ENCODE measurements at regions not wholly inside any gene's neighbourhood (a gene's known extent, or its start where the extent isn't known, plus 50 kb on each side); places are given as distances from the start of the nearest gene placed in this dataset.
A peak's percentile ranks its signal among the peaks of the same experiment; 100 is the strongest.
"Not testable (repeated sequence)": the region's sequence is repeated elsewhere in the genome, so short reads cannot be mapped to it uniquely, and the experiment has no call there.

DNA sequence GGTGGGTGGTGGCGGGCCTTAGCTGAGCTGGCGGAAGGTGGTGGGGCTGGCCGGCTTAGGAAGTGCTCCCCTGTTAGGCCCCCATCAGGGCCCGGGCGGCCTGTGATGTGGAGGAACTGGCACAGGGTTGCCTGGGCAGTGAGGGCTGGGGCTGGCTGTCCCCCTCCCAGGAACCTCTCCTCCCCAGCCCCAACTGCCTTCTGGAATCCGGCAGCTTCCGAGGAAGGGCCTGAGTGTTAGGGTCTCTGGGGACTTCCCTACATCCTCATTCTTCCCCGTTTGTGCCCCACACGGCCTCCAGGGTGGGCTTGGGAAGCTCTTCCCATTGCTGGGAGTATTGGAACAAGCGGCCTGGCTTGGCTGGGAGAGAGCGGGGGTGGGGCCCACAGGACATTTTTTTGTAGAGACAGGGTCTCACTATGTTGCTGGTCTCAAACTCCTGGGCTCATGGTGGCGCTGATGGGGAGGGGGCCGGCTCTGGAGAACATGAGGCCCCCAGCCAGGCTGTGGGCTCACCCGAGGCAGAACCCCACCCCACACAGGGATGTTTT, 89.9 kb upstream of the CIBAR2 start:
- no peak for DNase-seq

DNA sequence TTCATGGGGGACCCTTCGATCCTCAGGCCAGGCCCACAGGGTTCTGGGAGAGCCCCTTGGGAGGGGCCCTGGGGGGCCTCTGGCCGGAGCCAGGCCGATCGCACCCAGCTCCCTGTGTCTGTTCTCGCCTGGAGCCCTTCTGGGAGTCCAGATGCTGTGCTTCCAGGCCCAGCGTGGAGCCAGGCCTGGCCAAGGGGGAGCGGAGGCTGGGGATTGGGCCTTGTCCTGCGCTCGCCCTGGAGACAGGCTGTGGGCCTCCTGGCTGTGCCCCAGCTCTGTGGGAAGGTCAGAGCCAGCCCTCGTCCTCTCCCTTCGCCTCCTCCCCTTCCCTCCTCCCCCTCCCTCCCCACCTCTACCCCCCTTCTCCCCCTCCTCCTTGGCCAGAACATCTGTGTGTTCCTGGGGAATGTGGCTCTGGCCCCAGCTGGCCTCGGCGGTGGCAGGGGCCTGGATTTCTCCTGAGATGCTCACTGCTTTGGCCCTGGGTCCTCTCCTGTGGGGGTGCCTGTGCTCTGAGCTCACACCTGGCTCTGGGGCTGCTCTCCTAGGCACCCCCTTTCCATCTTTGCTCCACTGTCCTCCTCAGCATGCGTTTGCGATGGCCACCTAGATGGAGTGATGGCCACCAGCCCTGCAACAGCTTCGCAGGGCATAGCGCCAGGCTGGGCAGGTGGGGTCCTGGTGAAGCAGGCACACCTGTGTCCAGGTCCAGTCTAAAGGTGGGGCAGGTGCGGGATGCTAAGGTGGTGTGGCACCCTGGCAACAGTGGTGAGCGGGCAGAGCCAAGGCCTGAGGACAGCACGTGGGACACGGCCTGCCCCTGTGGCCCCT, 90.6 kb upstream of the CIBAR2 start:
- peak in 34 of 56 donors; percentile 4 to 67 (median 32) for DNase-seq

DNA sequence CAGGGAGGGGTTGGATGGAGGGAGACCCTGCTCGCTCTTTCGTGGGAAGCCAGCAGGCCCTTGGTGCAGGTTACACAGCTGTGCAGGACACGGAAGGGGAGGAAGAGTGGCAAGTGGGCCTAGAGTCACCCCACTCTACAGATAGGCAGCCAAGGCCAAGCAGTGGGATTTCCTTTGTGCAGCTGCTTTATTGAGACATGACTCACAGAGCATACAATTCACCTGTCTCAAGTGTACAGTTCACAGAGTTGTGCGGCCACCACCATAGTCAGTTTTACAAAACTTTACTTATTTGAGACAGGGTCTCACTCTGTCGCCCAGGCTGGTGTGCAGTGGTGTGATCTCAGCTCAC, 91.2 kb upstream of the CIBAR2 start:
- no peak for DNase-seq

DNA sequence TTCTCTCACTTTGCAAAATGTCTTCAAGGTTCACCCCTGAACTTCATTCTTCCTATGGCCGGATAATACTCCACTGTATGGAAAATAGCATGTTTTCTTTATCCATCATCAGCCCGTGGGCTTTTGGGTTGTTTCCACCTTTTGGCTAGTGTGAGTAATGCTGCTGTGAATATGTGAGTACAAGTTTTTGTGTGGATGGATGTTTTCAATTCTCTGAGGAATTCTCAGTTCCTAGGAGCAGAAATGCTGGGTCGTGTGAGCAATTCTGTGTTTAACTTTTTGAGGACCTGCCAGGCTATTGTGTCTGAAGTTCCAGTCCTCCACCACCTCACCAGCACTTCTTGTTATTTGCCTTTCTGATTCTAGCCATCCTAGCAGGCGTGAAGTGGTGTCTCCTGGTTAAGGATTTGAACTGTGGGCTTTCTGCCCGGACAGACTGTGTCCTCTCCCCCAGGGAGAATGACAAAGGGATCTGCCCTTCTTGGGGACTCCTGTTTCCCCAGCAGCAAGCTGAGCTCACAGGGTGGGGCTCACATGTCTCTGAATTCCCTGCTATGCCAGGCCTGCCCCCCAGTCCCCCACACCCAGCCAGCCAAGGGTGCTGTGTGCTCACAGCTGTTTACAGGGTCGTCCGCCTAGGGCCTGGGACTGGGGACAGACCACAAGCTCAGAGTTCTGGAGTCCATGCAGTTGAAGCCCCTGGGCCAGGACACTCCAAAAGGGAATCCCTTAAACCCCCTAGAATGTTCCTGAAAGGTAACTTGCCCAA, 92.2 kb upstream of the CIBAR2 start:
- DNase-seq: no peak

DNA sequence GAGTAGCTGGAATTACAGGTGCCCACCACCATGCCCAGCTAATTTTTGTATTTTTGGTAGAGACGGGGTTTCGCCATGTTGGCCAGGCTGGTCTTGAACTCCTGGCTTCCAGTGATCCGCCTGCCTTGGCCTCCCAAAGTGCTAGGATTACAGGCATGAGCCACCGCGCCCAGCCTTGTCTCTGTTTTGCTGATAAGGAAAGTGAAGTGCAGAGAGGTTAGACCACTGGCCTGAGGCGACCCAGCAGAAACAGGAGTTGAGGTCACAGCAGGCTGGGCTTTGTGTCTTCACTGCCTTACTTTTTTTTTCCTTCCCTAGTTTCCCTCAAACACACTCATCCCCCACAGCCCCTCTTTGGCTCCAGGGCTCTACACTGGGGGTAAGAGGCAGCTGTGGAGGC, 93.0 kb upstream of the CIBAR2 start:
- DNase-seq: not testable (repeated sequence)

DNA sequence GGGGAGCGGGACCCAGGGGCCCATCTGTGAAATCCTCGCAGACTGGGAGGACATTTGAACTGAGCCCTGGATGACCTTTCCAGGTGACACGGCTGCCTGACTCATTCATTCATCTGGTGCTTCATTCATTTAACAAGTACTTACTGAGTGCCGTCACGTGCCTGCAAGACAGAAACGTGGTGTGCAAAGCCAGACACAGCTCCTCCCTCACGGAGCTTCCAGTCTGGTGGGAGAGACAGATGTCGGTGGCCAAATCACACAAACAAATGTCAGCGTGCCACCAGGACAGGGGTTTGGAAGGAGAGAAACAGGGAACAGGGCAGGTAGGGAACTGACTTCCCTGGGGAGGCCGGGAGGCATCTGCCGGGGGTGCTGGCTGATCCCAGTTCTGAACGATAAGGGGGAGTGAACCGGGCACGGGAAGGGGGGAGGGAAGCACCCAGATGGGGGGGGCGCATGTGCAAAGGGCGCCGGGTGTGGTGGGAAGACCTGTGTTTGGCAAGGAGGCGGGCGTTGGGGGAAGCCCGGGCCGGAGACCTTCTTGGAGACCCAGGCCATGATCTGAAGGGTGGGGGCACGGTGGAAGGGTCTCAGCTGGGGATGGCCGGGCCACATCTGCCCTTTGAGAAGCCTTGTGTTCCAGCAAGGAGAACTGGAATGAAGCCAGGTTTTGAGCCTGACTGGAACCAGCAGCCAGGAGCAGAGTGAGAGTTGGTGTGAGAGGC, 93.6 kb upstream of the CIBAR2 start:
- peak in 2 of 56 donors; percentile 11 to 50 for DNase-seq

DNA sequence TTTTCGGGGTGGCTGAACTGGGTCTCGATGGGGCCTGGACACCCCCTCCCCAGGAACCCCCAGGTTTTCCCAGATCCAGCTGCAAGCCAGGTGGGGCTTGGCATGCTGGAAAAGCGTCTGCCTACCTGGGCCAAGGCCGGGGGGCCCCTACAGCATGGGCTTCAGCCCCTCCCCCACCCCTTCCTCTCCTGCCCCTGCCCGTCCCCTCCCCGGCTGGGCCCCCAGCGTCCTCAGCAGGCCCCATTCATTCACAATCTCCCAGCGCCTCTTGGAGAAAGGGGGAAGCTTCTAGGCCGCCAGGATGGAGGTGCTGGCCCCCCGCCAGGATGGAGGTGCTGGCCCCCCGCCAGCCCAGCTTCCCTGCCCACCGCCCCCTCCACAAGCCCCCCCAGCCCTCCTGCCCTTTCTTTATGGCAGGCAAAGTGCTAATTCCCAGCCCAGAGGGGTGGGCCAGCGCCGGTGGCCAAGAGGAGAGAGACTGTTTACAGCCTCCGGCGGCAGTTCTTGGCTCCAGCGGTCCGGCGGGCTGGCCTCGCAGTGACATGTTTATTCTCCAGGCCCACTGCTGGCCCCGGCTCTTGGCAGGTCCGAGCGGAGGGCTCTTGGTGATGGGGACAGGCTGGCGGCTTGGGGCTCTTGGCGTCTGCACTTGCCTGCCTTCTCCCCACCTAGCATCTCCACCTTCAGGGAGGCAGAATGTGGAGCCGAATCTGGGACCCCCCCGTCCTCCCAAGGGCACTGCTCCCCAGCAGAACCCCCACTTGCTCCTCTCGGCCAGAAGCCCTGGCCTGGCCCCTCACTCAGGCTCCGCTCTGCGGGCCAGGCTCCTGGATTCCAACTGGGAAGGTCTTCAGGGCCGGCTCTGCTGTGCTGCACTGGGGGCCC, 94.4 kb upstream of the CIBAR2 start:
- DNase-seq: peak in 46 of 56 donors; percentile 10 to 81 (median 52)

DNA sequence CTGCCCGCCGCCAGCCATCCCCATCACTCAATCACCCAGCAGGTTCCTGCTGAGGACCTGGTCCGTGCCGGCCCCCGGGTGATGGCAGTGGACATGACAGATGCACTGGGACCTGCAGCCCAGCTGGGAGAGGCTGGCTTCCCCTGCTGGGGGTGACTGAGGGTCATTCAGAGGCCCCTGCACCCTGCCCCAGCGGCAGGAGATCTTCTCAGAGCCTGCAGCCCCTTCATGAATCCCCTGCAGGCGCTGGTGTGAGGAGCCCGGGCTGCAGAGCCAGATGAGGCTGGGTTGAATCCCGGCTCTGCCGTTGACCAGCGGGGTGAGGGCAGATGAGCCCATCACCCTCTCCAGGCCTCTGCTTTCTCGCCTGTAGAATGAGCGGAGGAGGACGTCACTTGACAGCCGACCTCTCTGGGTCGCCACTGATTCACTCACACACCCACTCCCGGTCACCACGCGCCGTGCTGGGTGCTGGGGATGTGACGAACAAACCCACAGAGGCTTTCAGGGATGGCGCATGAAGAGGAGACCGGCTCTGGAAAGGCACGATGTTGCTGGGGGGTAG, 95.2 kb upstream of the CIBAR2 start:
- DNase-seq: no peak

DNA sequence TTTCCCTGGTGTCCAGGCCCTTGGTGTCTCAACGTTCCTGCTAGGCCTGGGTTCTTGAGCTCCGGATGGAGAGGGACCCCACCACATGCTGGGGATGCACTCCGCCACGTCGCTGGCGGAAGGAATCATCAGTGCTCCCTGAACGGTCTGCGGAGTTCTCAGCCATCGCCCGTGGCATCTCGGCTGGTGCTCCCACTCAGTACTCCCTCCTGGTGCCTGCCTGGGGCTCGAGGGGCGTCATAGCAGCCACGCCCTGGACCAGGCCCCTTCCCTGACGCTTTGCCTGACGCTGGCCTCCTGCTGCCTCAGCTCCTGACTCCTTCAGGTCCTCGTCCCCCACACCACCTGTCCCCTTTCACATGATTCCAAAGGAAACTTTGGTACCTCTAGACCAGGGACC, 95.9 kb upstream of the CIBAR2 start:
- DNase-seq: no peak

DNA sequence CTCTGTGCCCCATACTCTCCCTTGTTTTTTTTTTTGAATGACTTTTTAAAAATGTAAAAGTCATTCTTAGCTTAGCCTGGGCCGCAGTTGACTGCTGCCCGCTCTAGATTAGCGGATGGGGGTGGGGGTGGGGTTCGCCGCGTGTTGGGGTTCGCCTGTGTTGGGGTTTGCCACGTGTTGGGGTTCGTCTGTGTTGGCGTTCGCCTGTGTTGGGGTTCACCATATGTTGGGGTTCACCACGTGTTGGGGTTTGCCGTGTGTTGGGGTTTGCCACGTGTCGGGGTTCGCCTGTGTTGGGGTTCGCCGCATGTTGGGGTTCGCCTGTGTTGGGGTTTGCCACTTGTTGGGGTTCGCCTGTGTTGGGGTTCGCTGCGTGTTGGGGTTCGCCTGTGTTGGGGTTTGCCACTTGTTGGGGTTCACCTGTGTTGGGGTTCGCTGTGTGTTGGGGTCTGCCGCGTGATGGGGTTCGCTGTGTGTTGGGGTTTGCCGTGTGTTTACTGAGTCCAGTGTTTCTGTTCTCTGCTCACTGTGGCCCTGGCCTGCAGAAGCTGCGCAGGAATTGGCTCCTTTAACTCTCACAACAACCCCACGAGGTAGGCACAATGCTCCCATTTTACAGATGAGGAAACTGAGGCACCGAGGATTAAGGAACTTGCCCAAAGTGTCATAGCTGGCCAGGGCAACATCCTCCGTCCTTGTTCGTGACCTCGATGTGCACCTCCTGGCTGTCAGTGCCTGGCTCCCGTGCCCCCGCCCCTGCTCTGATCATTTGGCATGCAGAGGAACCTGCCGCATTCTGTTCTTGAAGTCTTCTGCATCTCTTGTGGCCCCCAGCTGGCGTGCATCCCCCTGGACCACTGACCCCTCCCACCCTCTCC, 96.6 kb upstream of the CIBAR2 start:
- no peak for DNase-seq

DNA sequence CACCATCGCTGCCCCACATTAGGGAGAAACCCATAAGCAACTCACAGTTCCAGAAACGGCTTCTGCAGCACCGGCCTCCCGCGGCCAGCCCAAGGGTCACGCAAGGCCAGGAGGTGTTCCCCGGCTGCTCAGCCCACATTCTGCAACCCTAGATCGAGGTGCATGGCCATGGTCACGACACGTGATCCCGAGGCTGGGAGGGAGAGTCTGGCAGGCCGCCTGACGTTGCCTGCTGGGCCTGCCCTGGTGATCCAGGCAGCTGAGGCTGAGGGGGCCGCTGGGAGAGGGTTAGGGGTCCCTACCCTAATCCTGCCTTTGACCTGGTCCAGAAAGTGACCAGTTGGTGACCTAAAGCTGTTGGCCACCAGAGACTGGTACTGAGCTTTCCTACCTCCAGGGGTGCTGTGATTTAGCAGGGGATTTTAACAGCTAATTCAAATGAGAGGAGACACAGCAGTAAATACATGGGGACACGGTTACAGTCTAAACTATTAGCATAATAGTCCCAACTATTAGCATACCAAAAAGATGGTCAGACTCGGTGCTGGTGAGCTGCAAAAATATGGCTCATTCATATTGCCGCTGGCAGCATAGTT, 97.4 kb upstream of the CIBAR2 start:
- no peak for DNase-seq

DNA sequence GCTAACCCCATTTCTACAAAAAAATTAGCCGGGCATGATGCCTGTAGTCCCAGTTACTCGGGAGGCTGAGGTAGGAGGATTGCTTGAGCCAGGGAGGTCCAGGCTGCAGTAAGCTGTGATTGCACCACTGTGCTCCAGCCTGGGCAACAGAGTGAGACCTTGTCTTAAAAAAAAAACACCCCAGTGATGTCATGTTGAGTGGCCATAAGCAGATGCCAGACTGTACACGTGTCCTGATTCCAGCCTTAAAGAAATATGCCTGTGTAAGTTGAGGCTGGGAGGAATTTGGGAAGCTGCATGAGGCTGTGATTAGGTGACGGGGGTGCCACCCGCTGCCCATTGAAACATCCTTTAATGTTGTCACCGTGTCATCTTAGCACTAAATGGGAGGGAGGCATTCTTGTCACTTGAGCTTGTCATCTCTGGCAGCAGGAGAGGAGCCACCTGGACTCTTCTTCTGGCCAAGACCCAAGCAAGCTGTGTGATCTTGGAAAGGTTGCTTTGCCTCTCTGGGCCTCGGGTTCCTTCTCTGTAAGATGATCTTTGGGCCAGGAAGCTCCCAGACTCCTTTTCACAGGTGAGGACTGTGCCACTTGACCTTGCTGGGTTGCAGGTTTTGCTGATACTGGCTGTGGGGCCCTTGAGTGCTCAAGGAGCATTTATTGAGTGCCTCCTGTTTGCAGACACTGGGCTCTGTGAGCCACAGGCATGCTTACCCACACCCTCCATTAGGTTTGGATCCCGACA, 98.3 kb upstream of the CIBAR2 start:
- no peak for DNase-seq

DNA sequence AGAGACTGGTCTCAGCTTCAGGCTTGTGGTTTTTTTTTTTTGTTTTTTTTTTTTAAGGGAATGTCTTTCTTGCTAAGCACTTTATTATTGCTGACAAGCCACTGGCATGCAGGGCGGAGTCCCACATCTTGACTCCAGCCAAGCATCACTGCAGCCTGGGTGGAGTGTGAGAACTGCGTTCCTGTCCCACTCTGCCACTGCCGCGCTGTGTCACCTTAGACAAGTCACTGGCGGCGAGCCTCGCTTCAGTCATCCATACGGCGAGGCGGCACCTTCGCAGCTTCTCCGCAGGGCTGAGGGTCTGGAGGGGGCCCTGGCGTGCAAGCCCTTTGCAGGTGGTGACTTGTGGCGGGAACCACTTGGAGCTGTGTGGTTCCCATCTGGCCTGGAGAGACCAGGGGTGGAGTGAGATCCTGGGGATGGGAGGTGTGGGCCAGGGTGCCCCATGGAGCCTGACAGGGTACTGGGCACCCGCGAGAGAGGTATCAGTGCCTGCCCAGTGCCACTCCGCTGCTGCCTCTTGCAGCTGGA, 99.1 kb upstream of the CIBAR2 start:
- DNase-seq: no peak

DNA sequence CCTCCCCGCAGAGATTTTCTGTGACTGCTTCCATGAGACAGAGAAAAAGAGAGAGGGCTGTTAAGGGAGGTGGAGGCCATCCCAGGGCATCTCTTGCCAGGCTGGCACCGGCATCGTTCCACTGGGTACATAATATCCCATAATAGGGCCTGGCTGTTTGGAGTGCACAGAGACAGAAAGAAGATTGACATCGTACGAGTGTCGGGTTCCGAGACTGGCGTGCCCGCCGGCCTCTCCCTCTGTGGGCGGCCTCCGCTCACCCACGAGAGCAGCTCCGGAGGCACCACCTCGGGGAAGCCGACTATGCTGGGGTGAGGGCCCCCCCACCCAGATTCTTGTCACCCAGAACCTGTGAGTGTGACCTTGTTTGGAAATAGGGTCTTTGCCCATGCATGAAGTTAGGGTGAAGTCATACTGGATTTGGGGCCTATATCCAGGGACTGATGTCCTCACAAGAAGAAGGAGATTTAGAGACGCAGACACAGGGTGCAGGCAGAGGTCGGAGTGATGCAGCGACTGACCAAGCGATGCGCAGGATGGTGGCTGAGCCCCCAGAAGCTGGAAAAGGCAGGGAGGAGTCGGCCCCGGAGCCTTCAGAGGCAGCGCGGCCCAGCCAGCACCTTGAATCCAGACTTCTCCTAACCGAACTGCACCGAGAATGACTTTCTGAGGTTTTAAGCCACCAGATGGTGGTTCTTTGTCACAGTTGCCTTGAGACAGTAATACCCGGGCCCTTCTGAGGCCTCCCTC, 101.8 kb upstream of the CIBAR2 start:
- no peak for DNase-seq

DNA sequence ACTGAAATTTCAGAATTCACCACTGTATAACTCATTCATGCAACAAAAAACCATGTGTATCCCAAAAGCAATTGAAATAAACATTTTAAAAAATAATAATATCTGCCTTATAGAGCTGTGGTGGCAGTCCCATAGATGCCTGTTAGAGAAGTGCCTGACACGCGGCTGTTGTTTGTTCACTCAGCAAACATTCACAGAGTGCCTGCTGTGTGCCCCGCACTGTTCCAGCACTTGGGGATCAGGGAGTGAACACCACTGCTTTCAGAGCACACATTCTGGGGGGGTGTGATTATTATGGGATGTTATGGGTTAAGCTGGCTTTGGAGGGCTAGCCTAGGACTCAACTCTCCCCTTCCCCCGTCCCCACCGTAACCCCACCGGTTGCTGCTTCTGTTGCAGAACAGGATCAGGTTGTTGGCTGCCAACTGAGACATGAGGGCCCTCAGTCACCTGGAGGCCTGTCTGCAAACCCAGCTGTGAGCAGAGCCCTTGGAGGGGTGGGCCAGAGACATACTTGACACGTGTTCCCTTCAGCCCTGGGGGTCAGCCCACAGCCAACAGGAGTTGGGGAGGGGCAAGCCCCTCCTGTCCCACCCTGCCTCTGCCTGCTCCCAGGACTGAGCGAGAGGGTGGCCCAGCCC, 103.3 kb upstream of the CIBAR2 start:
- DNase-seq: no peak

DNA sequence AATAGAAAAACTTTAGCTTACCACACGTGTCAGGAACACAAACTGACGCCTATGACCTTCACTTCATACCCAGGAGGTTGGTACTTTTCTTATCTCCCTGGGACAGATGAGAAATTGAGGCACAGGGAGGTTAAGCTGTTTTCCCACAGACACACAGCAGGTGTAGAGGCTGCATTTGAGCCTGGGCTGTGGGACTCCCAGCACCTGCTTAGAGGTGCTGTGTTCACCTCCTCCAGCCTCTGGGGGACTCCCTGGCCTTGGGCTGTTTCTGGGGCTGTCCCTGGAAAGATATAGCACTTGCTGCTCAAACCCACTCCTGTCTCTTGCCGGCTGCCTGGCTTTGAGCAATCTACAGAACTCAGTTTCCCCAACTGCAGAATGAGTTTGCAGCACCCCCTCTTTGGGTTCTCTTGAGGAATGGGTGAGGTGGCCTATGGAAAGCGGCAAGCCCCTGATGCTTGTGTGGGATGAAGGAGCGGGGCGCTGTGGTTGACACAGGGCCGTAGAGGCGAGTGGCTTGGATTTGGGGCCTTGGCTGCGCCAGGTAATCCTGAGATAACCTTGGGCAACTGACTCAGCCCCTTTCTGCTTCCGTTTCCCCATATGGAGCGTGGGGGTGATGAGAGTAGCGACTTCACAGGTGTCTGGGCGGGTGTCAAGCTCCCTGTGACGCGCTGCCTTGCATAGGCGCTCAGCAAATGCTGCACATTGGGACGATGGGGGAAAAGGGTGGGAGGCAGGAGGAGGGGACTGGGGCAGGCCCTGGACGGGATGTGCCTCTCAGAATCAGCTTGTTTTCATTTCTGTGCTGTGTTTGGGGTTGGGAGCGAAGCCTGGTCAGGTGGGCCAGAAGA, 104.5 kb upstream of the CIBAR2 start:
- peak in 3 of 56 donors; percentile 3 to 32 (median 25) for DNase-seq

Measured in amygdala (tissue), 56 donors.